GM23338 (cell line): ENCODE measurements at regions not wholly inside any gene's neighbourhood (a gene's known extent, or its start where the extent isn't known, plus 50 kb on each side); places are given as distances from the start of the nearest gene placed in this dataset.

ENCODE experiments used
- ATAC-seq: fragments of 200-7000 bp; cut with Tn5 transposase; 3 replicates; pipeline ENCODE4 v1.9.1; 2020
- DNase-seq: peaks from one replicate; pipeline ENCODE4 v3.0.0-alpha.2; 2015; ENCODE audit warnings: low spot score
- H2AFZ ChIP-seq: fragments of 200-600 bp; sonication (generic); 2 replicates; pipeline ENCODE4 v1.8.0; 2016; ENCODE audit warnings: antibody characterized with exemption, mild to moderate bottlenecking, moderate library complexity
- H3F3A ChIP-seq: fragments of 200-600 bp; sonication (generic); replicated peaks from 2 replicates; pipeline ENCODE4 v1.8.0; 2017; ENCODE audit warnings: antibody characterized with exemption, mixed run types, low read depth
- H3K27ac ChIP-seq: fragments of 200-600 bp; sonication (generic); 2 replicates; pipeline ENCODE4 v1.6.1; 2016; ENCODE audit warnings: low read depth
- H3K27me3 ChIP-seq: fragments of 200-600 bp; sonication (generic); 2 replicates; pipeline ENCODE4 v1.8.0; 2016; ENCODE audit warnings: mild to moderate bottlenecking, mixed run types, moderate library complexity; ENCODE audit not compliant: insufficient read depth
- H3K36me3 ChIP-seq: fragments of 200-600 bp; sonication (generic); 2 replicates; pipeline ENCODE4 v1.8.0; 2016; ENCODE audit warnings: mild to moderate bottlenecking; ENCODE audit not compliant: insufficient read depth
- H3K4me1 ChIP-seq: fragments of 200-600 bp; sonication (generic); 2 replicates; pipeline ENCODE4 v1.8.0; 2016; ENCODE audit warnings: mild to moderate bottlenecking, moderate library complexity; ENCODE audit not compliant: insufficient read depth
- H3K4me2 ChIP-seq: fragments of 200-600 bp; sonication (generic); 2 replicates; pipeline ENCODE4 v1.7.1; 2017; ENCODE audit warnings: mixed run types
- H3K4me3 ChIP-seq: fragments of 200-600 bp; sonication (generic); 2 replicates; pipeline ENCODE4 v1.6.1; 2016; ENCODE audit warnings: mixed run types
- H3K79me2 ChIP-seq: fragments of 200-600 bp; sonication (generic); replicated peaks from 2 replicates; pipeline ENCODE4 v1.8.0; 2017; ENCODE audit warnings: mild to moderate bottlenecking; ENCODE audit not compliant: insufficient read depth
- H3K9me2 ChIP-seq: fragments of 200-600 bp; sonication (generic); 2 replicates; pipeline ENCODE4 v1.8.0; 2017; ENCODE audit not compliant: insufficient read depth
- H4K20me1 ChIP-seq: fragments of 200-600 bp; sonication (generic); replicated peaks from 2 replicates; pipeline ENCODE4 v1.8.0; 2017; ENCODE audit warnings: mild to moderate bottlenecking; ENCODE audit not compliant: insufficient read depth
- H3K27ac Mint-ChIP-seq: 2 replicates; pipeline ENCODE4 v1.8.0; 2020; ENCODE audit warnings: inconsistent platforms, mild to moderate bottlenecking, moderate library complexity, mixed read lengths
- H3K27me3 Mint-ChIP-seq: 3 replicates; pipeline ENCODE4 v1.8.0; 2022; ENCODE audit warnings: low read depth, mild to moderate bottlenecking, moderate library complexity, mixed read lengths, inconsistent platforms; ENCODE audit not compliant: insufficient read depth, poor library complexity
- H3K36me3 Mint-ChIP-seq: 3 replicates; pipeline ENCODE4 v1.8.0; 2021; ENCODE audit warnings: low read depth, mild to moderate bottlenecking, inconsistent platforms, moderate library complexity, mixed read lengths
- H3K4me1 Mint-ChIP-seq: 3 replicates; pipeline ENCODE4 v1.8.0; 2020; ENCODE audit warnings: mild to moderate bottlenecking, inconsistent platforms, mixed read lengths
- H3K4me3 Mint-ChIP-seq: 3 replicates; pipeline ENCODE4 v1.8.0; 2021; ENCODE audit warnings: moderate library complexity, mild to moderate bottlenecking, inconsistent platforms, mixed read lengths
- H3K9me3 Mint-ChIP-seq: 3 replicates; pipeline ENCODE4 v1.8.0; 2020; ENCODE audit warnings: moderate library complexity, mild to moderate bottlenecking, inconsistent platforms, mixed read lengths
- CREB1 ChIP-seq: fragments of 250-450 bp; sonication (Bioruptor Pico); IDR thresholded peaks from 2 replicates; pipeline ENCODE4 v1.5.0; 2020; ENCODE audit warnings: low read depth, mild to moderate bottlenecking, moderate library complexity
- EZH2 ChIP-seq: fragments of 200-600 bp; sonication (generic); IDR thresholded peaks from one replicate; pipeline ENCODE4 v1.8.0; 2017; ENCODE audit warnings: antibody characterized with exemption, mild to moderate bottlenecking, low read depth; ENCODE audit not compliant: unreplicated experiment
- EZH2phosphoT487 ChIP-seq: fragments of 200-600 bp; sonication (generic); IDR thresholded peaks from one replicate; pipeline ENCODE4 v1.8.1; 2018; ENCODE audit warnings: antibody characterized with exemption; ENCODE audit not compliant: unreplicated experiment
- JUNB ChIP-seq: IDR thresholded peaks from one replicate; pipeline ENCODE4 v1.6.1; 2016; ENCODE audit warnings: antibody characterized with exemption; ENCODE audit not compliant: unreplicated experiment
- NANOG ChIP-seq: IDR thresholded peaks from 2 replicates; pipeline ENCODE4 v1.6.1; 2016; ENCODE audit warnings: antibody characterized with exemption, borderline replicate concordance
- STAT1 ChIP-seq: IDR thresholded peaks from one replicate; pipeline ENCODE4 v1.6.1; 2016; ENCODE audit warnings: antibody characterized with exemption; ENCODE audit not compliant: unreplicated experiment
- ZNF114 ChIP-seq: fragments of 250-450 bp; sonication (Bioruptor Pico); IDR thresholded peaks from 2 replicates; pipeline ENCODE4 v1.5.0; 2020; ENCODE audit warnings: mild to moderate bottlenecking, moderate library complexity
- TF ChIP-seq, protein P1 (sequence below): fragments of 250-450 bp; sonication (Bioruptor Pico); IDR thresholded peaks from 2 replicates; pipeline ENCODE4 v1.5.0; 2020; ENCODE audit warnings: mild to moderate bottlenecking, moderate library complexity
- TF ChIP-seq, protein P2 (sequence below), 2 experiments: fragments of 200-600 bp in 1 of 2; sonication (generic) in 1 of 2; conservative IDR thresholded peaks; 2 replicates each; pipeline versions ENCODE4 v1.5.1 to v1.6.1; 2016 to 2017; ENCODE audit warnings: antibody characterized with exemption in 2 of 2, low read depth in 2 of 2, mild to moderate bottlenecking in 2 of 2, moderate library complexity in 1 of 2
- TF ChIP-seq, protein P3 (sequence below): IDR thresholded peaks from one replicate; pipeline ENCODE4 v1.6.1; 2018; ENCODE audit warnings: antibody characterized with exemption; ENCODE audit not compliant: unreplicated experiment

DNA sequence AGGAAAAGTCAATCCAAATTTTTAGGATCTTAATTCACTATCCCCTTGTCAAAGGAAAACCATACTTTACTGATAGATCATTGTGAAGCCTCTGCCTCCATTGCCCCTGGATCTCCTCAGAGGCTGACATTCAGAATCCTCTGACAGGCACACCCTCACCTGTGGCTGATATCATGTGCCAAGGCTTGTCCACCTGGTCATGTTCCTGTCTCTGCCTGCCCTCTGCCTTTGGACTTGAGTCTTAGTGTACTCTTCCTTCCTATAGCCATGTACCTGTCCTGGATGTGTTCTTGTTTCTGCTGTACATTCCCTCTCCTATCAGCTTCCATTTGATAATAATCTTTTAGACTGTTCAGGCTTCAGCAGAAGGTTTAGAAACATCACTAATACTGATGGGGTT is 179.4 kb downstream of the TNFSF13B start (continued):
- TF ChIP-seq, protein P1, sequence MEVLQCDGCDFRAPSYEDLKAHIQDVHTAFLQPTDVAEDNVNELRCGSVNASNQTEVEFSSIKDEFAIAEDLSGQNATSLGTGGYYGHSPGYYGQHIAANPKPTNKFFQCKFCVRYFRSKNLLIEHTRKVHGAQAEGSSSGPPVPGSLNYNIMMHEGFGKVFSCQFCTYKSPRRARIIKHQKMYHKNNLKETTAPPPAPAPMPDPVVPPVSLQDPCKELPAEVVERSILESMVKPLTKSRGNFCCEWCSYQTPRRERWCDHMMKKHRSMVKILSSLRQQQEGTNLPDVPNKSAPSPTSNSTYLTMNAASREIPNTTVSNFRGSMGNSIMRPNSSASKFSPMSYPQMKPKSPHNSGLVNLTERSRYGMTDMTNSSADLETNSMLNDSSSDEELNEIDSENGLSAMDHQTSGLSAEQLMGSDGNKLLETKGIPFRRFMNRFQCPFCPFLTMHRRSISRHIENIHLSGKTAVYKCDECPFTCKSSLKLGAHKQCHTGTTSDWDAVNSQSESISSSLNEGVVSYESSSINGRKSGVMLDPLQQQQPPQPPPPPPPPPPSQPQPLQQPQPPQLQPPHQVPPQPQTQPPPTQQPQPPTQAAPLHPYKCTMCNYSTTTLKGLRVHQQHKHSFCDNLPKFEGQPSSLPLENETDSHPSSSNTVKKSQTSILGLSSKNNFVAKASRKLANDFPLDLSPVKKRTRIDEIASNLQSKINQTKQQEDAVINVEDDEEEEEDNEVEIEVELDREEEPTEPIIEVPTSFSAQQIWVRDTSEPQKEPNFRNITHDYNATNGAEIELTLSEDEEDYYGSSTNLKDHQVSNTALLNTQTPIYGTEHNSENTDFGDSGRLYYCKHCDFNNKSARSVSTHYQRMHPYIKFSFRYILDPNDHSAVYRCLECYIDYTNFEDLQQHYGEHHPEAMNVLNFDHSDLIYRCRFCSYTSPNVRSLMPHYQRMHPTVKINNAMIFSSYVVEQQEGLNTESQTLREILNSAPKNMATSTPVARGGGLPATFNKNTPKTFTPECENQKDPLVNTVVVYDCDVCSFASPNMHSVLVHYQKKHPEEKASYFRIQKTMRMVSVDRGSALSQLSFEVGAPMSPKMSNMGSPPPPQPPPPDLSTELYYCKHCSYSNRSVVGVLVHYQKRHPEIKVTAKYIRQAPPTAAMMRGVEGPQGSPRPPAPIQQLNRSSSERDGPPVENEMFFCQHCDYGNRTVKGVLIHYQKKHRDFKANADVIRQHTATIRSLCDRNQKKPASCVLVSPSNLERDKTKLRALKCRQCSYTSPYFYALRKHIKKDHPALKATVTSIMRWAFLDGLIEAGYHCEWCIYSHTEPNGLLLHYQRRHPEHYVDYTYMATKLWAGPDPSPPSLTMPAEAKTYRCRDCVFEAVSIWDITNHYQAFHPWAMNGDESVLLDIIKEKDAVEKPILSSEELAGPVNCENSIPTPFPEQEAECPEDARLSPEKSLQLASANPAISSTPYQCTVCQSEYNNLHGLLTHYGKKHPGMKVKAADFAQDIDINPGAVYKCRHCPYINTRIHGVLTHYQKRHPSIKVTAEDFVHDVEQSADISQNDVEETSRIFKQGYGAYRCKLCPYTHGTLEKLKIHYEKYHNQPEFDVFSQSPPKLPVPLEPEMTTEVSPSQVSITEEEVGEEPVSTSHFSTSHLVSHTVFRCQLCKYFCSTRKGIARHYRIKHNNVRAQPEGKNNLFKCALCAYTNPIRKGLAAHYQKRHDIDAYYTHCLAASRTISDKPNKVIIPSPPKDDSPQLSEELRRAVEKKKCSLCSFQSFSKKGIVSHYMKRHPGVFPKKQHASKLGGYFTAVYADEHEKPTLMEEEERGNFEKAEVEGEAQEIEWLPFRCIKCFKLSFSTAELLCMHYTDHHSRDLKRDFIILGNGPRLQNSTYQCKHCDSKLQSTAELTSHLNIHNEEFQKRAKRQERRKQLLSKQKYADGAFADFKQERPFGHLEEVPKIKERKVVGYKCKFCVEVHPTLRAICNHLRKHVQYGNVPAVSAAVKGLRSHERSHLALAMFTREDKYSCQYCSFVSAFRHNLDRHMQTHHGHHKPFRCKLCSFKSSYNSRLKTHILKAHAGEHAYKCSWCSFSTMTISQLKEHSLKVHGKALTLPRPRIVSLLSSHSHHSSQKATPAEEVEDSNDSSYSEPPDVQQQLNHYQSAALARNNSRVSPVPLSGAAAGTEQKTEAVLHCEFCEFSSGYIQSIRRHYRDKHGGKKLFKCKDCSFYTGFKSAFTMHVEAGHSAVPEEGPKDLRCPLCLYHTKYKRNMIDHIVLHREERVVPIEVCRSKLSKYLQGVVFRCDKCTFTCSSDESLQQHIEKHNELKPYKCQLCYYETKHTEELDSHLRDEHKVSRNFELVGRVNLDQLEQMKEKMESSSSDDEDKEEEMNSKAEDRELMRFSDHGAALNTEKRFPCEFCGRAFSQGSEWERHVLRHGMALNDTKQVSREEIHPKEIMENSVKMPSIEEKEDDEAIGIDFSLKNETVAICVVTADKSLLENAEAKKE (CRISPR knock-in tag), result no peak
- TF ChIP-seq, protein P2, sequence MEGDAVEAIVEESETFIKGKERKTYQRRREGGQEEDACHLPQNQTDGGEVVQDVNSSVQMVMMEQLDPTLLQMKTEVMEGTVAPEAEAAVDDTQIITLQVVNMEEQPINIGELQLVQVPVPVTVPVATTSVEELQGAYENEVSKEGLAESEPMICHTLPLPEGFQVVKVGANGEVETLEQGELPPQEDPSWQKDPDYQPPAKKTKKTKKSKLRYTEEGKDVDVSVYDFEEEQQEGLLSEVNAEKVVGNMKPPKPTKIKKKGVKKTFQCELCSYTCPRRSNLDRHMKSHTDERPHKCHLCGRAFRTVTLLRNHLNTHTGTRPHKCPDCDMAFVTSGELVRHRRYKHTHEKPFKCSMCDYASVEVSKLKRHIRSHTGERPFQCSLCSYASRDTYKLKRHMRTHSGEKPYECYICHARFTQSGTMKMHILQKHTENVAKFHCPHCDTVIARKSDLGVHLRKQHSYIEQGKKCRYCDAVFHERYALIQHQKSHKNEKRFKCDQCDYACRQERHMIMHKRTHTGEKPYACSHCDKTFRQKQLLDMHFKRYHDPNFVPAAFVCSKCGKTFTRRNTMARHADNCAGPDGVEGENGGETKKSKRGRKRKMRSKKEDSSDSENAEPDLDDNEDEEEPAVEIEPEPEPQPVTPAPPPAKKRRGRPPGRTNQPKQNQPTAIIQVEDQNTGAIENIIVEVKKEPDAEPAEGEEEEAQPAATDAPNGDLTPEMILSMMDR (conservative IDR thresholded peaks at IDR 0.05; ENCODE audit: low read depth in 2 of 2), result no peak
- TF ChIP-seq CREB1 (CRISPR knock-in tag) (no peak), EZH2phosphoT487 (no peak)

DNA sequence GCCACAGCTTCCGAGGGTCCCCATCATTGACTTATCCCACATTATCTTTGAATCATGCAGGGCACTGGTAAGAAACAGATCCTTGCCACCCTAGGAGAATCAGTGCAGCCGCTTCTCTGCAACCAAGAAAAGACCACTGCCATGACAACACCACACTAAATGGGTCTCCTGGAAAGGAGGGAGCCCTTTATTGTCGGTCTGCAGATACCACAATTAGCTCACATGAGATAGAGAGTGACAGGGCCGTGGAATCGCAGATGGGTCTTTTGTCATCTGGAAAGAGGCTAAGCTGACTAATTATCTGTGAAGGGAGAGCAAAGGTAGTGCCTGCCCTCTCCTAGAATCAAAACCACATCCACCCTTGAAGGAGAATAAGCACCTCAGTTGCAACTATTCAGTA is 178.3 kb upstream of the MYO16 start:
- no peaks in the 10 kb centered on the region for H3K9me2 ChIP-seq
- no peaks in the 10 kb centered on the region for H4K20me1 ChIP-seq
- no peak overlapping the region for H3K27ac Mint-ChIP-seq
- H3K36me3 Mint-ChIP-seq, result no peaks in the 10 kb centered on the region
- H3K27me3 Mint-ChIP-seq, result peaks cover 4% of the 10 kb centered on the region
- no peak for DNase-seq
- no peaks in the 10 kb centered on the region for H3K79me2 ChIP-seq
- peaks cover 2% of the 10 kb centered on the region; the same call in 1 of the 3 replicates for H3K4me1 Mint-ChIP-seq
- no peaks in the 10 kb centered on the region for H3K9me3 Mint-ChIP-seq
- no peaks in the 10 kb centered on the region for H3K27me3 ChIP-seq
- ATAC-seq, result no peak
- H3F3A ChIP-seq, result no peaks in the 10 kb centered on the region
- no peaks in the 10 kb centered on the region for H3K4me1 ChIP-seq
- no peak overlapping the region for H3K4me2 ChIP-seq
- no peak overlapping the region for H3K27ac ChIP-seq
- no peak overlapping the region for H3K4me3 Mint-ChIP-seq
- no peaks in the 10 kb centered on the region for H3K36me3 ChIP-seq
- H3K4me3 ChIP-seq, result no peak overlapping the region
- no peak overlapping the region for H2AFZ ChIP-seq
- TF ChIP-seq STAT1 (no peak), EZH2phosphoT487 (no peak), JUNB (no peak), EZH2 (no peak), CREB1 (CRISPR knock-in tag) (no peak), NANOG (no peak), ZNF114 (no peak)
- TF ChIP-seq, protein P2 (conservative IDR thresholded peaks at IDR 0.05; ENCODE audit: low read depth in 2 of 2), result no peak
- TF ChIP-seq, protein P3, sequence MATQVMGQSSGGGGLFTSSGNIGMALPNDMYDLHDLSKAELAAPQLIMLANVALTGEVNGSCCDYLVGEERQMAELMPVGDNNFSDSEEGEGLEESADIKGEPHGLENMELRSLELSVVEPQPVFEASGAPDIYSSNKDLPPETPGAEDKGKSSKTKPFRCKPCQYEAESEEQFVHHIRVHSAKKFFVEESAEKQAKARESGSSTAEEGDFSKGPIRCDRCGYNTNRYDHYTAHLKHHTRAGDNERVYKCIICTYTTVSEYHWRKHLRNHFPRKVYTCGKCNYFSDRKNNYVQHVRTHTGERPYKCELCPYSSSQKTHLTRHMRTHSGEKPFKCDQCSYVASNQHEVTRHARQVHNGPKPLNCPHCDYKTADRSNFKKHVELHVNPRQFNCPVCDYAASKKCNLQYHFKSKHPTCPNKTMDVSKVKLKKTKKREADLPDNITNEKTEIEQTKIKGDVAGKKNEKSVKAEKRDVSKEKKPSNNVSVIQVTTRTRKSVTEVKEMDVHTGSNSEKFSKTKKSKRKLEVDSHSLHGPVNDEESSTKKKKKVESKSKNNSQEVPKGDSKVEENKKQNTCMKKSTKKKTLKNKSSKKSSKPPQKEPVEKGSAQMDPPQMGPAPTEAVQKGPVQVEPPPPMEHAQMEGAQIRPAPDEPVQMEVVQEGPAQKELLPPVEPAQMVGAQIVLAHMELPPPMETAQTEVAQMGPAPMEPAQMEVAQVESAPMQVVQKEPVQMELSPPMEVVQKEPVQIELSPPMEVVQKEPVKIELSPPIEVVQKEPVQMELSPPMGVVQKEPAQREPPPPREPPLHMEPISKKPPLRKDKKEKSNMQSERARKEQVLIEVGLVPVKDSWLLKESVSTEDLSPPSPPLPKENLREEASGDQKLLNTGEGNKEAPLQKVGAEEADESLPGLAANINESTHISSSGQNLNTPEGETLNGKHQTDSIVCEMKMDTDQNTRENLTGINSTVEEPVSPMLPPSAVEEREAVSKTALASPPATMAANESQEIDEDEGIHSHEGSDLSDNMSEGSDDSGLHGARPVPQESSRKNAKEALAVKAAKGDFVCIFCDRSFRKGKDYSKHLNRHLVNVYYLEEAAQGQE, result no peak
